IPS-15b (cell line): ENCODE measurements at regions not wholly inside any gene's neighbourhood (a gene's known extent, or its start where the extent isn't known, plus 50 kb on each side); places are given as distances from the start of the nearest gene placed in this dataset.

Source experiments
- H3K27me3 ChIP-seq: one replicate; pipeline ENCODE4 v1.6.1; 2013; ENCODE audit warnings: low read length; ENCODE audit not compliant: control insufficient read depth, insufficient read depth
- H3K36me3 ChIP-seq: one replicate; pipeline ENCODE4 v1.6.1; 2013; ENCODE audit warnings: low read length; ENCODE audit not compliant: control insufficient read depth, insufficient read depth
- H3K4me1 ChIP-seq: one replicate; pipeline ENCODE4 v1.6.1; 2013; ENCODE audit warnings: mild to moderate bottlenecking, low read length; ENCODE audit not compliant: control insufficient read depth, insufficient read depth
- H3K4me3 ChIP-seq: one replicate; pipeline ENCODE4 v1.5.1; 2013; ENCODE audit warnings: low read depth, low read length
- H3K9ac ChIP-seq: one replicate; pipeline ENCODE4 v1.6.1; 2013; ENCODE audit warnings: low read depth, mild to moderate bottlenecking, low read length
- H3K9me3 ChIP-seq: one replicate; pipeline ENCODE4 v1.6.1; 2013; ENCODE audit warnings: mild to moderate bottlenecking, low read length; ENCODE audit not compliant: control insufficient read depth, insufficient read depth

DNA sequence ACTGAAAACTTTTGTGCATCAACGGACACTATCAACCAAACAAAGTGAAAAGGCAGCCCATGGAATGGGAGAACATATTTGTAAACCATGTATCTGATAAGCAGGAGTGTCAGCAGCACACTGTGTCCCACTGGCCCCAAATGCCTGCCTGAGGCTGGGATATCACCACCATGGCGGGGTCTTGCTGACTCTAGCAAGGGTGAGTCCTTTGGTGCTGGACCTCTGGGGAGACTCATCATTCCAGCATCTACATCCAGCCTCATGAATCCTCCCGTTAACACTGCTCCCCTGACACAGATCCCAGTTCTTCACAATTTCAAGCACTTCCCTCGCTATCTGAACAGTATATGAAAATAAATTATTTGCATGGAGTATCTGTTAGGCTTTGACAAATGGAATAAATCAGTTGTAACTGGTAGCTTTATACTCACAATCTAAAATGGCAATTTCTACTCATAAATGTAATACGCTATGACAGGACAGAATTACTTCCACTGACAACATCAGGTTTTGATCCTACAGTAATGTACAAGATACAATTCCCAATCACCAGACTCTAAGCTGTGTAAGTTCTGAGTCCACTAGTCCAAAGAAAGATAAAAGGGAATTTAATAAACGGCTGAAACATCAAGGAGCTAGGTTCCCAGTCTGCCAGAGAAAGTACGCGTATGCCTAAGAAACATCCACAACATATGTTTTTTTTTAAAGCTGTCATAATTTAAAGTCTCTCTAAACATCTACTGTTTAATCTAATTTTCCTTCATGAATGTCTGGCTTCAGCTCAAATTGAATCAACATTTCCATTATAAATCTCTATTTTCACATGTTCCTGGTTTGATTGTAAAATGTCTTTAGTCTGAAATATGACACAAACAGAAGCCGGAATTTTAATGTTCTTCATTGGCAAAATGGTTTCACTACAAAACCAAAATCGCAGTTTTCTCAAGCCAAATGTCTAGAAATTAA lies 95.1 kb downstream of the SIPA1L2 start:
- Histone ChIP-seq H3K4me3 (no peak overlapping the region), H3K9me3 (no peaks in the 10 kb centered on the region), H3K27me3 (no peaks in the 10 kb centered on the region), H3K9ac (no peak overlapping the region), H3K4me1 (peaks cover 3% of the 10 kb centered on the region), H3K36me3 (no peaks in the 10 kb centered on the region)

DNA sequence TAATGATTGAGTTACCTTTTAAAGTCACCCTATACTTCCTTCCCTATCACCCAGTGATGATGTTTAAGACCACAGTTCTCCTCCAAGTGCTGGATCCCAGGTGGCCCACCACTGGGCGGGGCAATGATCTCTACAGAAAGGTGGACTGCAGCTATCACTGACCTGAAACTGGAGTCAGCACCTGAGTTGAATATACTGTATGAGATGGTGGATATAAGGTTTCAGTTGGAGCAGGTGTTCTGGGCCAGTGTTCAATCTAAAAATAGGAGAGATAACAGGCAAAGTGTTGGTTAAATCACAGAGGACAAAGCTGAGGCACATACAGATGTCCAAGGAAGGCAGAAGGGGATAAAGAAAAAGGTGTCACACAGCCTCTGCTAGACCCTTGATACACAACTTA lies 96.6 kb downstream of the SIPA1L2 start:
- no peaks in the 10 kb centered on the region for H3K36me3 ChIP-seq
- peaks cover 3% of the 10 kb centered on the region for H3K4me1 ChIP-seq
- no peaks in the 10 kb centered on the region for H3K27me3 ChIP-seq
- no peaks in the 10 kb centered on the region for H3K9me3 ChIP-seq
- no peak overlapping the region for H3K4me3 ChIP-seq
- no peak overlapping the region for H3K9ac ChIP-seq

DNA sequence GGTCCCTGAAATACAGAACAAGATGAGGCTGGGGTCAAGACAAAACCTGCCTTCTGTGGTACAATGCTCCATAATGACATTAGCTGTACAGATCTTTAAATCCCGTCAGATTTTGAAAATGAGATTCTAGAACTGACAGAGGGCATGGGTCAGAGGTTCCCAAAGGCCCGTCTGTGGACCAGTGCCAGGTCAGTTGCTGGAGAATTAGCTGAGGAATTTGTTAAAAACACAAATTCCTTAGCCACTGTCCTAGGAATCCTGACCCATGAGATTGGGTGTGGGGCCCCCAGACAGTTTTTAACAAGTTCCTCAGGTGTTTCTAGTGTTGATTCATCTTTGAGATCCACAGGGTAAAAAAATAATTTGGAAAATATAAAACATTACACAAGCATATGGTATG lies 97.0 kb downstream of the SIPA1L2 start:
- Histone ChIP-seq H3K4me1 (no peaks in the 10 kb centered on the region), H3K9ac (no peak overlapping the region)

GRCh38 chr1:232531291-232531690 lies 98.6 kb downstream of the SIPA1L2 start:
- H3K4me3 ChIP-seq = no peak overlapping the region

More for the DNA sequence above, 97.0 kb downstream of the SIPA1L2 start:
- Histone ChIP-seq H3K4me3 (no peak overlapping the region), H3K36me3 (no peaks in the 10 kb centered on the region), H3K9me3 (no peaks in the 10 kb centered on the region), H3K27me3 (no peaks in the 10 kb centered on the region)

GRCh38 chr1:232529747-232530146 lies 100.2 kb downstream of the SIPA1L2 start:
- H3K4me1 ChIP-seq = no peaks in the 10 kb centered on the region
- no peaks in the 10 kb centered on the region for H3K9me3 ChIP-seq
- H3K36me3 ChIP-seq = no peaks in the 10 kb centered on the region
- H3K9ac ChIP-seq = no peak overlapping the region
- H3K27me3 ChIP-seq = no peaks in the 10 kb centered on the region
- H3K4me3 ChIP-seq = no peak overlapping the region

More at GRCh38 chr1:232531291-232531690, 98.6 kb downstream of the SIPA1L2 start:
- Histone ChIP-seq H3K9me3 (no peaks in the 10 kb centered on the region), H3K27me3 (no peaks in the 10 kb centered on the region), H3K4me1 (no peaks in the 10 kb centered on the region), H3K36me3 (no peaks in the 10 kb centered on the region), H3K9ac (no peak overlapping the region)

- H3K27me3 ChIP-seq = no peaks in the 10 kb centered on the region
- no peaks in the 10 kb centered on the region for H3K9me3 ChIP-seq
- H3K36me3 ChIP-seq = no peaks in the 10 kb centered on the region
- no peak overlapping the region for H3K4me3 ChIP-seq
- H3K4me1 ChIP-seq = no peaks in the 10 kb centered on the region
- H3K9ac ChIP-seq = no peak overlapping the region
Observed at GRCh38 chr1:232528472-232529089, 101.4 kb downstream of the SIPA1L2 start.

GRCh38 chr1:232524056-232524455 lies 105.9 kb downstream of the SIPA1L2 start:
- H3K9me3 ChIP-seq = no peaks in the 10 kb centered on the region
- H3K36me3 ChIP-seq = no peaks in the 10 kb centered on the region
- no peak overlapping the region for H3K4me3 ChIP-seq
- H3K9ac ChIP-seq = no peak overlapping the region
- H3K4me1 ChIP-seq = no peaks in the 10 kb centered on the region
- no peaks in the 10 kb centered on the region for H3K27me3 ChIP-seq

GRCh38 chr1:232522189-232522588 lies 107.7 kb downstream of the SIPA1L2 start:
- Histone ChIP-seq H3K36me3 (no peaks in the 10 kb centered on the region), H3K4me3 (no peak overlapping the region), H3K27me3 (no peaks in the 10 kb centered on the region), H3K4me1 (no peaks in the 10 kb centered on the region), H3K9me3 (no peaks in the 10 kb centered on the region), H3K9ac (no peak overlapping the region)

- Histone ChIP-seq H3K9ac (no peak overlapping the region), H3K27me3 (no peaks in the 10 kb centered on the region), H3K36me3 (no peaks in the 10 kb centered on the region), H3K4me1 (no peaks in the 10 kb centered on the region), H3K9me3 (no peaks in the 10 kb centered on the region), H3K4me3 (no peak overlapping the region)
Observed at GRCh38 chr1:232521660-232522059, 108.3 kb downstream of the SIPA1L2 start.

DNA sequence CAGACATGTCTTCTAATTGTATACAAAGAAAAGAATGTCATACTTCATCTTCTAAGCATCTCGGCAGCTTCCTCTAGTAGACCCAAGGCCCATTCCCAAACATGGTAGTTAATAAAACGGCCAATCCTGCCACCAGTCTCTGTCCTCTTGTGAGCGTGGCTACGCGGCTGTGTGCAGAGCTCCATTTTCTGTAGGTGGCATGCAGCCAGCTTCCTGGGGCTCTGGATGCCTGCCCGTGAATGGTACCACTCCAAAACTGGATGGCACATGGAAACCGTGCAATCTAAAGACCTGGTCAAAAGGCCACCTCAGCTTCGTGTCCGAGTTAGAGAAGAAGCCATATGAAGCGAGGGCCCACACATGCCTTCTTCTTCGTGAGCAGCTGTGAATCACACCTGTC lies 110.7 kb downstream of the SIPA1L2 start:
- Histone ChIP-seq H3K4me3 (no peak overlapping the region), H3K9ac (no peak overlapping the region), H3K9me3 (no peaks in the 10 kb centered on the region), H3K27me3 (no peaks in the 10 kb centered on the region), H3K36me3 (no peaks in the 10 kb centered on the region), H3K4me1 (no peaks in the 10 kb centered on the region)

DNA sequence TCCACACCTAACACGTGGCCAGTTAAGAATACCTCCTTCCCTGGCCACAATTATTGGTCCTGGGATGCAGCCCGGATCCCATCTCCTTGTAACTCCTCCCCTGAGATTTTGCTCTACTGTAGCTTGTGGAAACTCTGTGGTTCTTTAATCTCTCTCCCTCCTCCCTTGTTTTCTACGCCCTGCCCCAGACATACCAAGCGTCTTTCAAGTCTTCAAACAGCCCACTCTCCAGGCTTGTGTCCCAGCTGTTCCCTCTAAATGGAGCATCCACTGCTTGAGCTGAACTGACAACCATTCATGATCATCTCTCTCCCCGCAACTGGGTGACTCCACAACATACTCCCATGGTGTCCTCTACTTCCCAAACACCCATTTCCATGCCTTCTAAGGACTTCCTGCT lies 111.6 kb downstream of the SIPA1L2 start:
- no peaks in the 10 kb centered on the region for H3K36me3 ChIP-seq
- no peak overlapping the region for H3K4me3 ChIP-seq
- no peaks in the 10 kb centered on the region for H3K27me3 ChIP-seq
- H3K4me1 ChIP-seq = no peaks in the 10 kb centered on the region
- H3K9ac ChIP-seq = no peak overlapping the region
- no peaks in the 10 kb centered on the region for H3K9me3 ChIP-seq

GRCh38 chr1:232517204-232517603 lies 112.7 kb downstream of the SIPA1L2 start:
- no peaks in the 10 kb centered on the region for H3K4me1 ChIP-seq
- H3K4me3 ChIP-seq = no peak overlapping the region
- H3K36me3 ChIP-seq = no peaks in the 10 kb centered on the region
- H3K9ac ChIP-seq = no peak overlapping the region
- no peaks in the 10 kb centered on the region for H3K9me3 ChIP-seq
- no peaks in the 10 kb centered on the region for H3K27me3 ChIP-seq
